Omental fat pad (tissue), 3 donors: ENCODE measurements at regions not wholly inside any gene's neighbourhood (a gene's known extent, or its start where the extent isn't known, plus 50 kb on each side); places are given as distances from the start of the nearest gene placed in this dataset.

ENCODE experiments used
- ATAC-seq: fragments of 150-250 bp; one replicate; pipeline ENCODE4 v1.9.1; 2016; ENCODE audit warnings: mild to moderate bottlenecking, moderate library complexity; ENCODE audit not compliant: low FRiP score
- DNase-seq: peaks from one replicate; pipeline ENCODE4 v3.0.0-alpha.2; 2019; ENCODE audit warnings: low spot score
- CTCF ChIP-seq, 3 donors: fragments of 450-650 bp; IDR thresholded peaks; one replicate each; pipeline ENCODE4 v1.5.1; 2016 to 2017; ENCODE audit warnings: antibody characterized with exemption in 3 of 3, mild to moderate bottlenecking in 3 of 3, moderate library complexity in 2 of 3

- no peak for ATAC-seq
- TF ChIP-seq CTCF (IDR thresholded peaks at IDR 0.05), result no peak
These were observed 182.0 kb upstream of the WWC1 start for GRCh38 chr5:168109441-168109840.

GRCh38 chr5:168110384-168110783 is 181.1 kb upstream of the WWC1 start:
- DNase-seq (no peak), ATAC-seq (no peak)
- no peak for TF ChIP-seq CTCF (IDR thresholded peaks at IDR 0.05)

More at GRCh38 chr5:168109441-168109840, 182.0 kb upstream of the WWC1 start:
- no peak for DNase-seq

- no peak for DNase-seq
- no peak for ATAC-seq
- TF ChIP-seq CTCF (IDR thresholded peaks at IDR 0.05), result no peak
These were observed 180.3 kb upstream of the WWC1 start for GRCh38 chr5:168110870-168111832.

DNA sequence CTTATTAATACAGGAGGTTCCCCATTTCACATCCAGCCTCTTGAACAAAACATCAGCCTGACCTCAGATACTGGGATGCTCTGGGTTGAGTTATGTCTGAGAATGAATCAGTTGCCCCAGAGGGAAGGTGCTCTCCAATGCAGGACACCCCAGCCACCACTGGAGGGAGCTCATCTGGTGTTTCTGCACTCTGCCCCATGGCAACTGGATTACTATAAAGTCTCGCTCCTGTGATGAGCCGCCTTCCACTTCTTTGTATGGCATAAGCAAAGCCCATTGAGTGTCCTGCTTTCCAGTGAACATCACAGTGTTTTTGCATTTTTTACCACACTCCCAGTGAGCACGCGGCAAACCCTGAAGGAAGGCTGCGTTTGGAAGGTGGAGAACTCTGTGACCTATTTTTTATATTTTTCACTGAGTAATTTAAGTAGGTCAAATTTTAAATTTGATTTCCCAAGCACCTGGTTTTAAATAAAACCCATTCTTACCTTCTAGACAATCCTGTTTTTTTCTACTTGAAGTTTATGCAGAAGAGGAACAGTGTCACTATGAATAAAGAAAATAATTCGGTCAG is 176.9 kb upstream of the WWC1 start:
- no peak for TF ChIP-seq CTCF (IDR thresholded peaks at IDR 0.05)
- ATAC-seq, result no peak
- no peak for DNase-seq

DNA sequence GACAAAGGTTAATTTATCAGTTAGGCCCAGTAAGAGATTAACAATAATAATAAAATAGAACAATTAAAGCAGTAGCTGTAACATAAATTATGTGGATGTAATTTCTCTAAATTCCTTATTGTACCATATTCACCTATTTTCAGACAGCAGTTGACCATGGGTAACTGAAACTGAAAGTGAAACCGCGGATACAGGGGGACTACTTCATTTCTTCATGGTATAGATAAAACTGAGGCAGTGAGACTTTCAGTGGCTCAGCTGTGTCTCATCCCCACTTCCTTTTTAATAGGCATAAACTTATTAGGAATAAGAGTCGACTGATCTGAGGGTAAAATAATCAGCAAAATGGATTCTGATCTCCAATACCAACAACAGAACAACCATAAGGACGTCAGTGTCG is 174.0 kb upstream of the WWC1 start:
- DNase-seq (no peak), ATAC-seq (no peak)
- no peak for TF ChIP-seq CTCF (IDR thresholded peaks at IDR 0.05)

GRCh38 chr5:168118042-168118668 is 173.3 kb upstream of the WWC1 start:
- TF ChIP-seq CTCF (IDR thresholded peaks at IDR 0.05), result no peak
- DNase-seq (no peak), ATAC-seq (no peak)
